ENCODE measurements at regions not wholly inside any gene's neighbourhood (a gene's known extent, or its start where the extent isn't known, plus 50 kb on each side); places are given as distances from the start of the nearest gene placed in this dataset.

DNA sequence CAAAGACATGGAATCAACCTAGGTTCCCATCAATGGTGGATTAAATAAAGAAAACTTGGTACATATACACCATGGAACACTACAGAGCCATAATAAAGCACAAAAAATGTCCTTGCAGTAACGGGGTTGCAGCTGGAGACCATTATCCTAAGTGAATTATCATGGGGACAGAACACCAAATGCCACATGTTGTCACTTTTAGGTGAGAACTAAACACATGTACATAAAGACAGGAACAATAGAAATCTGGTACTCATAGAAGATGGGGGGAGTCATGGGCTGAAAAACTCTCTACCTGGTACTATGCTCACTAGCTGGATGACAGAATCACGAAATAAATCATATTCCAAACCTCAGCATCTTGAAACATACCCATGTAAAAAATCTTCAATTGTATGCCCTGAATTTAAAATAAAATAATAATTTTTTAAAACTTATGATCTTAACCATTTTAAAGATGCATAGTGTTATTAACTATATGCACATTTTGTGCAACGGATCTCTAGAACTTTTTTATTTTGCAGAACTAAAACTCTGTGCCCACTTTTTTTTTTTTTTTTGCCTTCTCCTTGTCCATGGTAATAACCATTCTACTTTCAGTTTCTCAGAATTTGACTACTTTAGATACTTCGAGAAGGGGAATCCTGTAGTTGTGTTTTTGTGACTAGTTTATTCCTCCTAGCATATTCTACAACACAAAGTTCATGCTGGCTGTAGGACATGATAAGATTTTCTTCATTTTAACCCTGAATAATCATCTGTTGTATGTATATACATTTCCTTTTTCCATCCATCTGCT is 1081.6 kb upstream of the ACO1 start:
- DNase-seq (ENCODE audit: low read depth, low spot score) (no peak), FAIRE-seq (peak; percentile 38), ATAC-seq (peak; percentile 64)
- H3K4me2 ChIP-seq (ENCODE audit: control insufficient read depth, insufficient read depth): 0 out of 2 replicates have a peak overlapping the region, but pooled peaks have one; percentile 7
- H3K36me3 ChIP-seq (ENCODE audit: control insufficient read depth in 2 of 2, insufficient read depth in 2 of 2, low read length in 1 of 2): no peaks in the 10 kb centered on the region
- H3K9me3 ChIP-seq (replicated peaks; ENCODE audit: control insufficient read depth, insufficient read depth, low read length): no peaks in the 10 kb centered on the region
- no peak overlapping the region for H2AFZ ChIP-seq (ENCODE audit: control insufficient read depth, low read depth, low read length)
- H3K79me2 ChIP-seq (ENCODE audit: control insufficient read depth, insufficient read depth, low read length): no peaks in the 10 kb centered on the region
- POLR2A ChIA-PET: no interaction called here
- in situ Hi-C loops (cut with MboI) (no loop called here), intact Hi-C loops (cut with micrococcal nuclease; ENCODE audit: unreplicated experiment) (no loop called here)
- no peaks in the 10 kb centered on the region for H4K20me1 ChIP-seq (ENCODE audit: control insufficient read depth, insufficient read depth)
- no peak overlapping the region for H3K4me3 ChIP-seq
- H3K27ac ChIP-seq (ENCODE audit: control insufficient read depth, insufficient read depth): no peak overlapping the region
- peaks cover 4% of the 10 kb centered on the region; the same call in 1 of the 2 replicates for H3K4me1 ChIP-seq (ENCODE audit: control insufficient read depth, insufficient read depth, low read length)
- SMC1A ChIA-PET (ENCODE audit: uncharacterized antibody, unreplicated experiment): interaction anchor here (0.7 kb wide), 1 partner anchor 21 kb away, joined by 3 read pairs; no protein-coding TSS in a partner anchor
- H3K9ac ChIP-seq (ENCODE audit: control insufficient read depth, insufficient read depth, low read length): no peak overlapping the region
- no TSS peak for BruUV-seq (replicated peaks)
- H3K27me3 ChIP-seq (replicated peaks in 1 of 2; ENCODE audit: control insufficient read depth in 2 of 2, insufficient read depth in 2 of 2, low read length in 1 of 2): no peaks in the 10 kb centered on the region
- CTCF ChIA-PET: no interaction called here
- peak; percentile 68; the same call in 1 of the 2 replicates for TF ChIP-seq ZNF384 (IDR thresholded peaks at IDR 0.05; ENCODE audit: borderline replicate concordance, low read depth, low read length)
- no peak for TF ChIP-seq FOXK2 (IDR thresholded peaks at IDR 0.05)
- 5% methylated on average over 4 of the region's 4 CpGs for WGBS (ENCODE audit: insufficient coverage, insufficient replicate concordance, low lambda C conversion rate, missing lambda C conversion rate)
- RAD21 ChIA-PET (ENCODE audit: unreplicated experiment): no interaction called here

DNA sequence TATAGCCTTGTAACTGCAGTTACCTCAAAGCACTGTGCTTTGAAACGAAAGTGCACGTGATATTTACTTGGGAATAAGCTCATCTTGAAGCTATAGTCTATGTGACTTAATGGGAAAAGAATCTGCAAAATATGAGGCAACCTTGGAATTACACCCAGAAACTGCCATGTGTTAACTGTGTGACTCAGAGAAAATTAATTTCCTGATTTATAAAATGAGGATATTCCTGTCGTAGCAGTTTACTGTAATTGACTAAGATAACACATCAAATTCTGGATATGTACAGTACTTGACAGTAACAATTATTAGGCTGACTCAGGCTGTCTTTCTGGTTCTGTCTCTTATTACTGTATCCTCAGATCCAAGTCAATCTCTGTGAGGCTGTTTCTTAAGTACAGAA is 1079.9 kb upstream of the ACO1 start:
- ChIA-PET CTCF (interaction anchor here (0.9 to 1.4 kb wide), 2 partner anchors 8 to 185 kb away, joined by 4 read pairs; no protein-coding TSS in a partner anchor), RAD21 (ENCODE audit: unreplicated experiment) (no interaction called here), POLR2A (no interaction called here), SMC1A (ENCODE audit: uncharacterized antibody, unreplicated experiment) (interaction anchor here (1.1 kb wide), 1 partner anchor 332 kb away, joined by 3 read pairs; no protein-coding TSS in a partner anchor)
- ATAC-seq: no peak
- H3K9me3 ChIP-seq (replicated peaks; ENCODE audit: control insufficient read depth, insufficient read depth, low read length): no peaks in the 10 kb centered on the region
- H3K4me3 ChIP-seq: no peak overlapping the region
- H3K9ac ChIP-seq (ENCODE audit: control insufficient read depth, insufficient read depth, low read length): no peak overlapping the region
- peaks cover 4% of the 10 kb centered on the region; the same call in 1 of the 2 replicates for H3K4me1 ChIP-seq (ENCODE audit: control insufficient read depth, insufficient read depth, low read length)
- H3K36me3 ChIP-seq (ENCODE audit: control insufficient read depth in 2 of 2, insufficient read depth in 2 of 2, low read length in 1 of 2): no peaks in the 10 kb centered on the region
- intact Hi-C loops (cut with micrococcal nuclease; ENCODE audit: unreplicated experiment): no loop called here
- no peak overlapping the region for H3K4me2 ChIP-seq (ENCODE audit: control insufficient read depth, insufficient read depth)
- H4K20me1 ChIP-seq (ENCODE audit: control insufficient read depth, insufficient read depth): no peaks in the 10 kb centered on the region
- BruUV-seq (replicated peaks): no TSS peak
- WGBS (ENCODE audit: insufficient coverage, insufficient replicate concordance, low lambda C conversion rate, missing lambda C conversion rate): 28% methylated on average over 3 of the region's 3 CpGs
- H3K79me2 ChIP-seq (ENCODE audit: control insufficient read depth, insufficient read depth, low read length): no peaks in the 10 kb centered on the region
- no peak overlapping the region for H2AFZ ChIP-seq (ENCODE audit: control insufficient read depth, low read depth, low read length)
- no peak overlapping the region for H3K27ac ChIP-seq (ENCODE audit: control insufficient read depth, insufficient read depth)
- DNase-seq (ENCODE audit: low read depth, low spot score): no peak
- H3K27me3 ChIP-seq (replicated peaks in 1 of 2; ENCODE audit: control insufficient read depth in 2 of 2, insufficient read depth in 2 of 2, low read length in 1 of 2): no peaks in the 10 kb centered on the region
- in situ Hi-C loops (cut with MboI): no loop called here
- FAIRE-seq: no peak
- TF ChIP-seq ZBTB4 (CRISPR knock-in tag; IDR thresholded peaks at IDR 0.05) (no peak), NR2F1 (conservative IDR thresholded peaks at IDR 0.05) (no peak), KAT2A (conservative IDR thresholded peaks at IDR 0.05; ENCODE audit: control insufficient read depth, low read depth, low read length) (no peak), SMARCA5 (IDR thresholded peaks at IDR 0.05) (no peak), JUND (IDR thresholded peaks at IDR 0.05; ENCODE audit: low read depth, low read length) (no peak), HSF1 (IDR thresholded peaks at IDR 0.05; ENCODE audit: low read depth, low read length) (no peak), RELA (IDR thresholded peaks at IDR 0.05; ENCODE audit: borderline replicate concordance, partially characterized antibody) (no peak), MEF2A (IDR thresholded peaks at IDR 0.05; ENCODE audit: insufficient read depth, low read depth, low read length) (no peak)
